ENCODE measurements at regions not wholly inside any gene's neighbourhood (a gene's known extent, or its start where the extent isn't known, plus 50 kb on each side); places are given as distances from the start of the nearest gene placed in this dataset.
A peak's percentile ranks its signal among the peaks of the same experiment; 100 is the strongest.

DNA sequence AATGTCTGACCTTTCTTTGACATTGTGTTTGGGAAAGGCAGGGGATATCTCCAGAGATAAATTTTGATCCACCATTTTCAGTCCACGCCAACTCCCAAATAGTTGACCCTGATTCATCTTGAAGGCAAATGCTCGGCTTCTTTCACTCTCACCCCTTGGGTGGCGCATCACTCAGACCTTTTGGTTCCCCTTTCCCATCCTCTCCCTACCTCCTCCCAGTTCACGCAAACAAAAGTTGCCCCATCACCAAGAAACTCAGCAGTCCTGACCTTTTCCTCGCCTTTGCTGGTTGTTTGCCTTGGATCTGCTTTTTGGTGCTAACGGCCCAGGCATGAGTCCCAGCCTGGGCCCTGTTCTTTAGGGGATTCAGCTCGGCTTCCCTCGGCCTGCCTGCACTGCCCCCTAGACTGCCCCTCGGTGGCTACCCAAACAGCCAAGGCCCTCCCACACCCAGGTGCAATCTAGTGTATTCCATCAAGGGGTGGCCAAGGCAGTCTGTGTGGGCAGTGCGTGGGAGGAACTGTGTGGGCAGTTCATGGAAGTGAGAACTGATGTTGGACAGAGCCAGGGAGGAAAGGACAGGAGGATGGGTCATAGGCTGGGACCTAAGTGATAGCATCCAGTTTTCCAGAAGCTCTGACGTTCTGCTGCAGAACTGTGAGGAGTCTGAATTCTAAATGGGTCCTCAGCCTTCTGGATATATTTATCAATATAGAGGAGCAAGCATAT is 255.7 kb downstream of the DLEU7 start:
- DNase-seq = no peak

DNA sequence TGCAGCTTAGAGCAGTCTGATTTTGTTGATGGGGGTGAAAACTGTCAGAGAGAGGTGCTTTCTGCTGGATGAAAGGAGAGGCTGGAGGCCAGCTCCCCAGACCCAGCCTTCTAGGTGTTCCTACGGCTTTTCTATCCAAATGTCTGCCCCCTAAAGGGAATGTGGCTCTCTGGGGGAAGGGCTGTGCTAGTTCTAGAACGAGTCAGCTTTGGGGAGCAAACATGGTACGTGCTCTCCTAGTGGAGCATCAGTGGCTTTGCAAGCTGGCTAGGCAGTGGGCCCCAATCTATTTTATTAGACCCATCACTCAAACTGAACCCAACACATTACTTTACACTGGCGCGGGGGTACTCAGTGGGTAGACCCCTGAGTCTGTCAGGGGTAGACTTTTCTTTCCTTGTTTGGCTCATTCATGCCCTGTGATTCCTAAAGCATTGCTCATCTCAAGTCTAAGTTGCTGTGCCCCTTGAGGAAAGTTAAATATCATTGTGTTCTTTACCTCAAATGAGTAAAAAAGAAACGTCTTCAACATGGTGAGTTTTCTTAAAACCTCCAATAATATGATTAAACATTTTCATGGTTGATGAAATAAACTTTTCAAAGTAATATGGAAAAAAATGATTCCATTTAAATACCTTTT is 254.9 kb downstream of the DLEU7 start:
- no peak for DNase-seq

DNA sequence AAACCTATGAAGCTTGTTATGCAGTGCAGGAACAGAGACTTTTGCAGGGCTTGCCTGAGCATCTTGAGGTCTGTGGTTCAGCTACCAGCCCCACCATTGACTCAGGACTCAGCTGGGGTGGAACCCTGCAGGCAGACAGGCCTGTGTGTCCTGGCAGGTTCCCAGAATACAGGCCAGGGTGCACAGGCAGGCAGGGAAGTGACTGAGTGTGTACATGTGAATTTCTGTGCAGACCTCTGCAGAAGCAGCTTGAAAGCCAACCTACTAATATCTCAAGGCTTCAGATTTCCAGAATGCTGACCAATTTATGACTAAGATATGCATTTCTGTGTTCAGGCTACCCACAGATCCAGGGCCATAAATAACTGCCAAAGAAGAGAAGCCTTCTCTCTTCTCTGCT is 254.4 kb downstream of the DLEU7 start:
- DNase-seq = no peak

DNA sequence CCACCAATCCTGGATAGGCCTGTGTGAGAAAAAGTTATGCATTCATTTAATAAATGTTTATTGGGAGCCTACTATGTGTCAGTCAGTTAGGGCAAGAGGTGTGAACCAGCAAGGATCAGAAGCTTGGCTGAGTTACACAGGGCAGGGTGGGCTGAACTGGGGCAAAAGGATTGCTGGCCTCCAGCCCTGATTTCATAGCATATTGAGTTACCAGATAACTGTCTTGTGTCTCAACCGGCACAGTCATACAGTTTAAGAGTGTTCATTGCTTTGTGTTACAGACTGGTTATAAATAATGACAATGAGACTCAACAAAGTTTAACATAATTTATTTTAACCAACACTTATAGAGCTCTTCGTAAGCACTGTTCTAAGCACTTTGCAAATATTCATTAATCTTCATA is 253.8 kb downstream of the DLEU7 start:
- no peak for DNase-seq

DNA sequence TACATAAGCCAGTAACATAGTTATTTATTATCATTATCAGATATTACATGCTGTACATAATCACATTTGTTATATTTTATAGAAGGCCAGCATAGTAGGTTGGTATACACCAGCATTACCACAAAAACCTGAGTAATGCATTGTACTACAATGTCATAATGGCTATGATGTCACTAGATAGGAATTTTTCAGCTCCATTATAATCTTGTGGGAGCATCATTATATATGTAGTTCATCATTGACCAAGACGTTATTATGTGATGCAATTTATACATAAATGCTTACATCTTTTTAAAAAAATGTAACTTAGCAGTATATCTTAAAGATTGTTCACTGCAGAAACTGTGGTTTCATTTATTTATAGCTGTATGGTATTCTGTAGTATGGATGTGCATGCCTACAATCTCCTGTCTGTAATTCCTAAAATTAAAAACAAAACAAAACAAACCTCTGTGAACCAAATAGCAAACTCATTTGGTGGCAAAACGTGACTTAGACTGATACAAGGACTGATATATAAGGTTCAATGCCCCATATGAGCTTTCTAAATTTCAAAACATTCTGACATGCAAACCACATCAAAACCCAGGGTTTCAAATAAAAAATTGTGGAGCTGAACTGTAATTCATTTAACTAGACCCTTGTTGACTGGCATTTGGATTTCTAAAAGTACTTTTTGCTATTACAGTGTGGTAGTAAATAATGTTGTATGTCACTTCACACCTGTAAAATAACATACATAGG is 250.9 kb downstream of the DLEU7 start:
- no peak for DNase-seq

DNA sequence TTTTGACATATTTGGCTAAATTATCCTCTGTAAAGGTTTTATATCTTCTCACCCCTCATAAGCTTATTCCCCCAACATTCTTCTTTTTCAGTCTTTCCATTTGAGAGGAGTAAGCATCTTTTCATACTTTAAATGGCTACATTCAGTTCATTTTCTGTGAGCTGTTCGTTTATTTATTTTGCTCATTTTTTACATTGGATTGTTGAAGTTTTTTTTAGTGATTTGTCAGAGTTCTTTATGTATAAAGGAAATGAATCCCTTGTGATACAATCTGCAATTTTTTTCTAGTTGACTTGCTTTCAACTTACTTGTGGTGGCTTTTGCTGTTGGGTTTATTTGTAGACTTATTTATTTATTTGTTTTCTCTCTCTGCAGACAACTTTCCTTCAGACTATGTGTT is 250.3 kb downstream of the DLEU7 start:
- no peak for DNase-seq

DNA sequence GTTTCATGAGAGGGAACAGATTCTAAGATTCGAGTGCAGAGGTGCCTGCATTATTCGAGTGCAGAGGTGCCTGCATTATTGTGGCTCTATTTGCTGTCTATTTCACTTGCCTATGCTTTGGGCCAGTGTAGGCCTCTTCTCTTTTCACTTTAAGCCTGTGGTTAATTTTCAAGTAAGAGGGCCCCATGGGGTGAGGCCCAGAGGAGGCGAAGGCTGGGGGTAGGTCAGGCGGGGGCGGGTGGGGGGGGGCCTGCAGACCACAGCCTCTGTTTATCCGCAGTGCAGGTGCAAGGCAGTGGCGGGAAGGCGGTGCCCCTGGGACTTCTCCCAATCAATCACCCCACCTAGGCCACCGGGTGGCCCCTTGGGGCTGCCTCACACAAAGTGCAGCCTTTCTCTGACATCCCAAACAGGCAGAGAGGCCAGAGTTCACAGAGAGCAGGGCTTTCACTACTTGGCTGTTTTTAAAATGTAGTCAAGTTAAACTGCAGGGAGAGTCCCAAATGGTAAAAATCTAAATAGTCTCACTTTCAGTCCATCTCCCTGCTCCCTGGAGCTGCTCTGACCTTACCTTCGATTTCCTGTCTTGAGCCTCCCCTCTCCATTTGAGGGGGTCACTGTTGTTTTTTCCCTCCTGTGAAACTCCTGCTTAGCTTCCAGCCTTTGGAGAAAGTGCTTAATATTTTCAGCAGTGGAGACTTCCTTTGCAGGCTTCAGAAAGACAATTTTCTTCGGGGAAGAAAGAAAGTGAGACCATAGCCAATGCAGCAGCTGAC is 249.0 kb downstream of the DLEU7 start:
- peak in 1 of 2 donors; percentile 71 for DNase-seq

DNA sequence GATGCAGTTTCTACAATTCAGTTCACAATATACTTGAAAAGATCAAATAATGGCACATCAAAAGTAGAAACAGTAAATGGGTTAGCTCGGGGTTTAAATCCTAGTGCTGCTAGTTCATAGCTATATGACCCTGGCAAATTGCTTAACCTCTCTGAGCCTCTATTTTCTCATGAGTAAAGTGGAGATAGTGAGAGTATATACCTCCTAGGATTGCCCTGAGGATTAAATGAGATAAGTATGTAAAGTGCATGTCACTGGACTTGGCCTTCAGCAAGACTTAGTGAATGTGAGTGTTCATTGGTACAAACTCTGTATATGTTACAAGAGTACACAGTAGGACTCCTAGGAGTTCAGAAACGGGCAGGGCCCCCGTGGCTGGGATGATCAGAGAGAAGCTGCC is 248.3 kb downstream of the DLEU7 start:
- DNase-seq = no peak

DNA sequence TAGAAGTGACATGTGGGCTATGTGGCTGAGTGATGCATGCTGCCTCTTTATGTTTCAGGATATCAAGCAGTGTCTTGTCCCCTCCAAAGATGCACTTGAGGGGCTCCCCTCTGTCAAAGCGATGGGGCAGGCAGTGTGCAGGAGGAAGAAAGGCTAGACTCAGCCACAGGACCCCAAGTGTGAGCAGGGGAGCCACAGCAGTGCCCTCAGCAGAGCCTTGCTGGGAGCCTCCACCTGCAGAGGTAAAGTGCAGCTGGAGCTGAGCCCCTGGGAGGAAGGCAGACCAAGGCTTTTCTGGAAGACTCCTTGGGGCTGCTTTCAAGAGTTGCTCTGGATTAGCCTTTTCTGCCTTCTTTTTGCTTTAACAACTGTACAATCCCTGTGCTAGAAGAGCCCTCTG is 247.3 kb downstream of the DLEU7 start:
- no peak for DNase-seq

DNA sequence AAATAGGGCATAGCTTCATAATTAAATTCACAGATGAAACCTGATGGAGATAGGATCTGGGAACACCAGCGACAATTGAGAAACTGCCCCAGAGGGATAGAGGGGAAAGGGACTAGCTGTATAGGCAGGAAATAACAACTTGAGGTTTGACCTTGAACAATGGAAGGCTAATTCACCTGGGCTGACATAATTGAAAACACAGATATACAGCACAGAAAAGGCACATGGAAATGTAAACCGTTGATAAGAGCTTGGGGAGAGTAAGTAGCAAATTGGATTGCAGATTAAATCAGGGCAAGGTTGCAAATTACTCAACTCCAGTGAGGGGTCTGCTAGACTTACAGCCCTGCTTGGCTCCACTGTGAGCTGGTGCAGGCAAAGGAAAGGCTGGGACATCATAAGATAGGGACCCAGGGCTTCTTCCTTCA is 246.7 kb downstream of the DLEU7 start:
- no peak for DNase-seq

DNA sequence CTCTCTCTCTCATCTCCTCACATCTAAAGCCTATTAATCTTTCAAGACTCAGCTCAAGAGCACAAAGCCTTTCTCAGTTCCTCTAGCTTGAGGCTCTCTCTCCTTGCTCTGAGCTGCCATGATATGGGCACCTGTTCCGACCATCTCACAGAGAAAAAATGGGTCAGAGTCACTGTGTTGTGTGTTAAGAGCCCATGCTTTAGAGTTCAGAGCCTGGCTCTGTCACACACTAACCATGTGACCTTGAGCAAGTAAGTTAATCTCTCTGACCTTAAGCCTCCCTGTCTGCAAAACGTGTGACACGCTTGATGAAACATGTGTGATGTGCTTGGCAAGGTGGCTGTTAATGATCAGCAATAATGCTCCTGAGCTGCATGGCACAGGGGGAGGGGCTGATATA is 245.2 kb downstream of the DLEU7 start:
- DNase-seq = no peak

DNA sequence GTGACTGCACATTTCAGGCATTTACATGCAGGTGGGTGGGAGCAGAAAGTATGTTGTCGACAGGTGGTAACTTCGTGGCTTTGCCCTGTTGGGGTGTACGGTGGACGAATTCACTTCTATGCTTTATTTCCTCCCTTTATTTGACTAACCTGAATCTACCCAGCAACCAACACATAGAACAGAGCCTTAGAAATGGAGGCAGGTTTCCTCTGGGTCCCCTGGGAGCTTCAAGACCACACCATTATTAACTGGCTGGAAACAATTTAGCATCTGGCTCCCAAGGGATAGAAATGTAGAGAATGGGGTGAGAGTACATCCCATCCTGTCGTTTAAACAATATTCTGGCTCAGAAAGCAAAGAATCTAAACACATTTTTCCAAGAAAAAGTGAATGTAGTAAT is 244.4 kb downstream of the DLEU7 start:
- no peak for DNase-seq

DNA sequence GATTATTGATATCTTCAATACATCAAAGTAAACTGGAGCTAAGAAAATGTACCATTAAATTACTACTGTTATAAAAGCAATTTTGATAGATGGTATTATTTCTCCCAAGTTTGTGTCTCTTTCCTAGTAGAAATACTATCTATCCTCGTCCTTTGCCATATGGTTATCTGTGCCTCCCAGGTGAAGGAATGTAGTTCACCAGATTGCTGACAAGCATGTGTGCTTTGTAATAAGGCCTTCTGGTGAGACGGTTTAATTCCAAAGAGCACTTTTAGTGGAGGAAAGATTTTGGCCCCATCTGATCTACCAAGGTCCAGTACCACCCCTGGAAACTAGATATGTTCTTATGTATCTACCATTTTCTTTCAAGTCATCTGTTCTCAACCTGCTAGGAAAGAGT is 243.6 kb downstream of the DLEU7 start:
- DNase-seq = no peak

DNA sequence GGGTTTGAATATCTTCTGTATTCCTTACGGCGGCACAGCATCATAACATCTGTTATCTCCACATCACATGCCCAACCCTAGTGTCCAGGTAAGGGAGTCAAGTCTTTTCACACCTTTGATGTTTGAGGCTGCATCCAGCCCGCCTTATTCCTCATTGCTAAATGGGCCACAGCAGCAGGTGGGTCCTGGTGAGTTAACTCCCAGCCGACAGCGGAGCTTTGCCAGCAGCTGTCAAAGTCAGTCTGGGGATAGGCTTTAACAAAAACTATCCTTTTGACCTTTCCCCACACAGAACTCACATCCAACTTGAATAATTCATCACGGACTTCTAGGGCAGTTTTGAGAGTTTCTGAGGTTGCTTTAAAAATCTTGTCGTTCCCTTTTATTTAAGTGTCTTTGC is 235.1 kb downstream of the DLEU7 start:
- no peak for DNase-seq

DNA sequence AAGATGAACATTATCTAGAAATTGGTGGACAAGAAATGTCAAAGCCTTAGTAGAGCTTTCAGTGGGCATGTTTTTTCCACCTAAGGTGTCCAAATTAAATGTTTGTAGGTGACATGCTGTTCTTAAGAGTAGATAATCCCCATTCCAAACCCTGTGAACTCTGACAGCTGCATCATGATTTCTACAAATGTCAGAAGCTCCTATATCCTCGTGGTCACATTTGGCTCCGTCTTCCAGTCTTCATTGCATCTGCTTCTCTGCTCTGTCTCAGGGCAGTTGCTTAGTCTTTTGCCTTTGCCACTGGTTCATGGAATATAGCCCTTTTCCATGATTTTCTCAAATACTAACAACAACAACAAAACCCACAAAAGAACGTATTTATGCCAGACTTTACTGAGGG is 234.5 kb downstream of the DLEU7 start:
- DNase-seq = no peak

DNA sequence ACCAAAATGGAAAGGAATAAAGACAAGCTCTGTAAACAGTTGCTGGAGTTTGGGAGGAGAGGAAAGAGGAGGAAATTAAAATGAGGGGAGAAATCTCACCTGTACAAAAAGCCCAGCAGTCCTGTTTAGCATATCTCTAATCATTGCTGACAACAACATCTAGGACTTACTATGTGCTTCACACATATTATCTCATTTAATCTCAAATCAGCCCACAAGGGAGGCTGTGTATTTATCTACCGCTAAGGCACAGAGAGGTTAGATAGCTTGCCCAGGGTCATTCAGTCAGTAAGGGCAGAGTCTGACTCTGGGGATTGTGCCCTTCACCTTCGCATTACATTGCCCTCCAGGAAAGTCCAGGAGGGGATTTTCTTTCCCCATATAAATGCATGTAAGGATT is 233.3 kb downstream of the DLEU7 start:
- DNase-seq = no peak

DNA sequence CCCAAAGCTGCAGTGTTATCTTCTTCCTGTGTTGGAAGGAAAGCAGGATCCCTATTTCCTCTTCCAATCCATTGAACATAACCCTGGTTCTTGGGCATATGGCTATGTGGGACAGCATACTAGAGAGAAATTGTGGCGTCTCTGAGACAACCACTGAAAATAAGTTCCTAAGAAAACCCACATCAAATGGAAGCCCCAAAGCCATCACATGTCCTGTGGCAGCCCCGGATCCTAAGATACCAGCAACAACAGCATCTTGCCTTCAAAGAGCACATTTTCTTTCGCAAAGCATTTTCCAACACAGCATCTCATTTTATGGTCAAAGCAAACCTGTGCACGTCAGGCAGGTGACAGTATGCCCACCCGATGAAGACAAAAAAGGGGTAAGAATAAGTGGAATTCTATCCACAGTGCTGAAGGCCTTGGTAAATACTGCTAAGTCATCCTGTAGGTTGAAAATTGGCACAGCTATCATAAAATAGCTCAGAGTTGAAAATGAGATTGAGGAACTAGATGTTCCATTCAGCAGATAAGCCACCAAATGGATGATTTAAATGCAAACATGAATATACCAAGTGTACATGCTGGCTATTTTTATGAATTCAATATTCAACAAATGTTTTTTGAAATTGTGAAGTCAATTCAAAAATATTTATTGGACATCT is 232.2 kb downstream of the DLEU7 start:
- no peak for DNase-seq

DNA sequence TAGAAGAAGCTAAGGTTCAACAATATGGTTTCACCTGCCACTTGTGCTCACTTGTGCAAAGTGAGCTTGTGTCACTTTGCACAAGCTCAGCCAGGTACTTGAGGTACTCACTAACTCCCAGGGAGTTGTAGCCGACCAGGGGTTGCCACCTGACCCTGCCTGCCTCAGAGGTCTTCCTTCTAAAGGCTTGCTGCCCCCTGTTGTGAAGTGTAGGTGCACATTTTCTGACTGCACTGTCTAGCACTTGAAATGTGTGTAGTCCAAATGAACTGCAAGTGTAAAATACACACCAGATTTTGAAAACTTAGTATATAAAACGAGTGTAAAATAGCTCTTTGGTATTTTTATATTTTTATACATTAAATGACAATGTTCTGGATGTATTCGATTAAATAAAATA is 230.8 kb downstream of the DLEU7 start:
- DNase-seq = no peak

DNA sequence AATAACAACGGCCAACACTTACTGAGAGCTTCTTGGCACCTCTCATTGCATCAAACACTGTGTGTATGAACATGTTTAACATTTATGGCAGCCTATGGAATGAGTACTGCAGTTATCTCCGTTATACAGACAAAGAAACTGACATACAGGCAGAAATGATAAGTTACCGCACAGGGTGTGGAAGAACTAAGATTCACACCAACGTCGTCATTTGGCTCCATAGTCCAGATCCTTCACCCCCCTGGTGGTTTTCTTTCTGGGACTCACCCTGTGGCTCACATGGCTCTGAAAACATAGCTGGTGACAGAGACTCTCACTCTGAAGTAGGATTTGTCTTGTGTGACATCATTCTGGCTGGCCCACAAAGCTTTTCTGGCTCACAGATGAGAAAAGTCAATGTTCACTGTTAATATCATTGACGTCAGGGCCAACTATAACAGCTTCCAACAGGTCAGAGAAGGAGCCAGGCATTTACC is 230.1 kb downstream of the DLEU7 start:
- DNase-seq = no peak

DNA sequence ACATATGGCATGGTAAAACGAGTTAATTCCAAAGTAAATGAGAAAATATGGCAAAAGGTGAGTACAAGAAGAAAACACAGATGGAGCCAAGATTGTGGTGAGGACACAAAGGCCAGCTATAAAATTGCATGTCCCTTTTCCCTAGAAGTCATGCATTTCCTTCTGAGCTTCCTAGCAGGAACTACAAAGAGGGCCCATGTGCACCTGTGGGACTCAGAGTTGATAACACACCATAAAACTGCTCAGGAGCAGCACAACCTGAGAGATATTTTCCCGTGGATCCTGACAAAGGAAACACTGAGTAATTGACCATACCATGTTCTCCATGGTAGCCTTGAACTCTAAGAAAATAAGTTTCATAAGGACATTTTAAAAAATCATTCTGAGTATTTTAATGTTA is 228.3 kb downstream of the DLEU7 start:
- DNase-seq = no peak

DNA sequence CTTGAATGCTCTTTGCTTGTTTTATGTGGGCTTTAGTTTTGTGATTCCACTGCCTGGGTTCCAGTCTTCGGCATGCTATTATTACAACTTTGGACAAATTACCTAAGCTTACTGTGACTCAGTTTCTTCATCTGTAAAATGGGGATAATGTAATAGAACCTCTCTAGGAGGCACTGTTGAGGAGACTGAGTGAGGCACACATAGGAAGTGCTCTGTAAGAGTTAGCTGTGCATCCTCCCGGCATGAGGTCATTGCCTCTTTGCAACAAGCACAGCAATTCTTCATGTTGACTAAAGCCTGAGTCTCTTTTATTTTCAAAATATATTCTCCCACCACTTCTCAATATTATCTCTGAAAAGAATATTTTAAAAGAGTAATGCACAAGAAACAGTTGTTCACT is 227.4 kb downstream of the DLEU7 start:
- no peak for DNase-seq

DNA sequence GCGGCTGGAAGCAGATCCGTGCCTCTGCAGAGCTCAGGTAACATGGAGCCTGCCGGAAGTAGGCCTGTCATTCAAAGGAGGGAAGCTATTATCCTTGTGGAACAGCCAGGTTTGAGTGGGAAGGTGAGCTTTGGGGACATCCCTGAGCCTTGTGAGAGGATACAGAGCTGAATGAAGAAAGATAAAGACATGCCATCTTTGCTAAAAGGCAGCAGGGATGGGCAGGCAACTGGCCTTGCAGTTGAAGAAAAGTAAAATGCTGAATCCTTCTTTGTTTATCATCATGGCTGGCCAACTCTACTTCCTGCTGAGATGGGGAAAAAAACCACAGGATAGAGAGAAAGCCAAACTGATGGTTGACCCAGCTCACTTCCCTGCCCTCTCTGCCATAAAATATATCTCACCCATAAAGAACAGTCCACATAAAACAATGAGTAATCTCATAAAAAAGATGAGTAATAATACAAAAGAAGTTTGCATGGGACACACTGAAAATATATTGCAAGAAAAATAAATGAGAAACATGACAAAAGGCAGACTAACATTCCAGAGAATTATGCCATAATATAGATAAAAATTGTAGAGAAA is 226.3 kb downstream of the DLEU7 start:
- DNase-seq = no peak
